ENCODE measurements at regions not wholly inside any gene's neighbourhood (a gene's known extent, or its start where the extent isn't known, plus 50 kb on each side); places are given as distances from the start of the nearest gene placed in this dataset.

- H3K4me1 ChIP-seq (ENCODE audit: insufficient read depth, low read length, poor library complexity, severe bottlenecking) = no peaks in the 10 kb centered on the region
- H3K4me2 ChIP-seq (ENCODE audit: low read depth, low read length, poor library complexity, severe bottlenecking) = no peak overlapping the region
- no peaks in the 10 kb centered on the region for H4K20me1 ChIP-seq (ENCODE audit: insufficient read depth, low read length, poor library complexity, severe bottlenecking)
- no peak overlapping the region for H3K9ac ChIP-seq (ENCODE audit: low read depth, low read length, poor library complexity, severe bottlenecking)
- no peak for TF ChIP-seq EZH2phosphoT487 (IDR thresholded peaks at IDR 0.05; ENCODE audit: borderline replicate concordance)
- TF ChIP-seq CTCF (conservative IDR thresholded peaks at IDR 0.05; ENCODE audit: low read length) = no peak
- H2AFZ ChIP-seq (ENCODE audit: low read length) = no peak overlapping the region
- no peaks in the 10 kb centered on the region for H3K27me3 ChIP-seq (ENCODE audit: insufficient read depth, low read length, poor library complexity, severe bottlenecking)
- H3K9me2 ChIP-seq (replicated peaks; ENCODE audit: low read depth, low read length) = no peaks in the 10 kb centered on the region
- H3K9me3 ChIP-seq (ENCODE audit: insufficient read depth, low read depth, low read length) = no peaks in the 10 kb centered on the region
- H3K4me3 ChIP-seq (ENCODE audit: low read length, poor library complexity, severe bottlenecking) = no peak overlapping the region
- no peaks in the 10 kb centered on the region for H3K79me2 ChIP-seq (ENCODE audit: insufficient read depth, low read length)
- no peaks in the 10 kb centered on the region for H3F3A ChIP-seq (ENCODE audit: low read depth)
- no peaks in the 10 kb centered on the region for H3K36me3 ChIP-seq (ENCODE audit: insufficient read depth, low read length)
These were observed 134.4 kb downstream of the ADRA2A start for GRCh38 chr10:111211241-111211640.

GRCh38 chr10:111211706-111212105 lies 134.9 kb downstream of the ADRA2A start:
- H3K4me3 ChIP-seq (ENCODE audit: low read length, poor library complexity, severe bottlenecking) = no peak overlapping the region

GRCh38 chr10:111221682-111222480 lies 145.1 kb downstream of the ADRA2A start:
- no peaks in the 10 kb centered on the region for H3K27me3 ChIP-seq (ENCODE audit: insufficient read depth, low read length, poor library complexity, severe bottlenecking)
- no peaks in the 10 kb centered on the region for H4K20me1 ChIP-seq (ENCODE audit: insufficient read depth, low read length, poor library complexity, severe bottlenecking)
- TF ChIP-seq CTCF (conservative IDR thresholded peaks at IDR 0.05; ENCODE audit: low read length) (no peak), EZH2phosphoT487 (IDR thresholded peaks at IDR 0.05; ENCODE audit: borderline replicate concordance) (no peak)
- H3K79me2 ChIP-seq (ENCODE audit: insufficient read depth, low read length) = no peaks in the 10 kb centered on the region
- no peaks in the 10 kb centered on the region for H3K9me2 ChIP-seq (replicated peaks; ENCODE audit: low read depth, low read length)
- no peaks in the 10 kb centered on the region for H3K36me3 ChIP-seq (ENCODE audit: insufficient read depth, low read length)
- no peaks in the 10 kb centered on the region for H3K9me3 ChIP-seq (ENCODE audit: insufficient read depth, low read depth, low read length)
- no peak overlapping the region for H3K9ac ChIP-seq (ENCODE audit: low read depth, low read length, poor library complexity, severe bottlenecking)
- no peak overlapping the region for H3K4me3 ChIP-seq (ENCODE audit: low read length, poor library complexity, severe bottlenecking)
- no peaks in the 10 kb centered on the region for H3F3A ChIP-seq (ENCODE audit: low read depth)
- H3K4me2 ChIP-seq (ENCODE audit: low read depth, low read length, poor library complexity, severe bottlenecking) = no peak overlapping the region
- H2AFZ ChIP-seq (ENCODE audit: low read length) = no peak overlapping the region
- H3K4me1 ChIP-seq (ENCODE audit: insufficient read depth, low read length, poor library complexity, severe bottlenecking) = no peaks in the 10 kb centered on the region

More at GRCh38 chr10:111211706-111212105, 134.9 kb downstream of the ADRA2A start:
- Histone ChIP-seq H3K9me3 (ENCODE audit: insufficient read depth, low read depth, low read length) (no peaks in the 10 kb centered on the region), H4K20me1 (ENCODE audit: insufficient read depth, low read length, poor library complexity, severe bottlenecking) (no peaks in the 10 kb centered on the region), H2AFZ (ENCODE audit: low read length) (no peak overlapping the region), H3K9ac (ENCODE audit: low read depth, low read length, poor library complexity, severe bottlenecking) (no peak overlapping the region), H3K27me3 (ENCODE audit: insufficient read depth, low read length, poor library complexity, severe bottlenecking) (no peaks in the 10 kb centered on the region), H3K79me2 (ENCODE audit: insufficient read depth, low read length) (no peaks in the 10 kb centered on the region), H3F3A (ENCODE audit: low read depth) (no peaks in the 10 kb centered on the region), H3K9me2 (replicated peaks; ENCODE audit: low read depth, low read length) (no peaks in the 10 kb centered on the region), H3K4me2 (ENCODE audit: low read depth, low read length, poor library complexity, severe bottlenecking) (no peak overlapping the region), H3K4me1 (ENCODE audit: insufficient read depth, low read length, poor library complexity, severe bottlenecking) (no peaks in the 10 kb centered on the region), H3K36me3 (ENCODE audit: insufficient read depth, low read length) (no peaks in the 10 kb centered on the region)
- TF ChIP-seq CTCF (conservative IDR thresholded peaks at IDR 0.05; ENCODE audit: low read length) (no peak), EZH2phosphoT487 (IDR thresholded peaks at IDR 0.05; ENCODE audit: borderline replicate concordance) (no peak)

Data from Loucy (cell line).